DMS53 (cell line): ENCODE measurements at regions not wholly inside any gene's neighbourhood (a gene's known extent, or its start where the extent isn't known, plus 50 kb on each side); places are given as distances from the start of the nearest gene placed in this dataset.
A peak's percentile ranks its signal among the peaks of the same experiment; 100 is the strongest.

Source experiments
- DNase-seq: peaks from one replicate; lab custom pipeline; 2025; lab: John Stamatoyannopoulos, UW

- no peak for DNase-seq
Measured at GRCh38 chr18:53644799-53645471, 579.5 kb downstream of the MBD2 start.

GRCh38 chr18:53639687-53640086, 584.8 kb downstream of the MBD2 start:
- no peak for DNase-seq

- no peak for DNase-seq
Measured at GRCh38 chr18:53629337-53629736, 595.1 kb downstream of the MBD2 start.

- no peak for DNase-seq
Measured at GRCh38 chr18:53625997-53626599, 598.4 kb downstream of the MBD2 start.

GRCh38 chr18:53610957-53611356, 613.5 kb downstream of the MBD2 start:
- DNase-seq: no peak

GRCh38 chr18:53606792-53607191, 617.7 kb downstream of the MBD2 start:
- DNase-seq: no peak

GRCh38 chr18:53605198-53605597, 619.3 kb downstream of the MBD2 start:
- no peak for DNase-seq

- peak; percentile 20 for DNase-seq
Measured at GRCh38 chr18:53603276-53603675, 621.2 kb downstream of the MBD2 start.

- no peak for DNase-seq
Measured at GRCh38 chr18:53601344-53601743, 623.1 kb downstream of the MBD2 start.

GRCh38 chr18:53586923-53587322, 637.5 kb downstream of the MBD2 start:
- DNase-seq: no peak
